Osteocyte (in vitro differentiated cells): ENCODE measurements at regions not wholly inside any gene's neighbourhood (a gene's known extent, or its start where the extent isn't known, plus 50 kb on each side); places are given as distances from the start of the nearest gene placed in this dataset.
"Not testable (repeated sequence)": the region's sequence is repeated elsewhere in the genome, so short reads cannot be mapped to it uniquely, and the experiment has no call there.

Experiments used
- DNase-seq: peaks from one replicate; pipeline ENCODE4 v3.0.0; 2021; ENCODE audit warnings: mixed read lengths; ENCODE audit not compliant: unreplicated experiment; ENCODE audit errors: extremely low spot score
- H3K27ac Mint-ChIP-seq: one replicate; pipeline ENCODE4 v1.8.0; 2021; ENCODE audit warnings: mild to moderate bottlenecking, mixed read lengths; ENCODE audit not compliant: unreplicated experiment
- H3K27me3 Mint-ChIP-seq: one replicate; pipeline ENCODE4 v1.8.0; 2021; ENCODE audit warnings: mixed read lengths; ENCODE audit not compliant: unreplicated experiment
- H3K36me3 Mint-ChIP-seq: one replicate; pipeline ENCODE4 v1.8.0; 2021; ENCODE audit warnings: mixed read lengths; ENCODE audit not compliant: unreplicated experiment
- H3K4me1 Mint-ChIP-seq: one replicate; pipeline ENCODE4 v1.8.0; 2021; ENCODE audit warnings: mixed read lengths; ENCODE audit not compliant: unreplicated experiment
- H3K4me3 Mint-ChIP-seq: one replicate; pipeline ENCODE4 v1.8.0; 2021; ENCODE audit warnings: mild to moderate bottlenecking, moderate library complexity, mixed read lengths; ENCODE audit not compliant: unreplicated experiment
- H3K9me3 Mint-ChIP-seq: one replicate; pipeline ENCODE4 v1.8.0; 2021; ENCODE audit warnings: mixed read lengths; ENCODE audit not compliant: unreplicated experiment
- TF ChIP-seq, protein P1 (sequence below): fragments of 200-600 bp; sonication (generic); IDR thresholded peaks from 2 replicates; pipeline ENCODE4 v1.5.0; 2021; ENCODE audit warnings: antibody characterized with exemption, mild to moderate bottlenecking, moderate library complexity

DNA sequence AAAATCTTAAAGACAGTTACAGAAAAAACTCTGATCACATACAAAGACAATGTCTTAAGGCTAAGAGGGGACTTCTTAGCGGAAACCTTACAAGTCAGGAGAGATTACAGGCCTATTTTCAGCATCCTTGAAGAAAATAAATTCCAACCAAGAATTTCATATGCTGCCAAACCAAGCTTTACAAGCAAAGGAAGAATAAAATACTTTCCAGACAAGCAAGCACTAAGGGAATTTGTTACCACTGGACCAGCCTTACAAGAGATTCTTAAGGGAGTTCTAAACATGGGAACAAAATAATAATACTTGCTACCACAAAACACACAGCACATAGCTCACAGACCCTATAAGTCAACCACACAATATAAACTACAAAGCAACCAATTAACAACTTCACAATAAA, 255.8 kb upstream of the ZFP42 start:
- H3K36me3 Mint-ChIP-seq: no peaks in the 10 kb centered on the region
- peaks cover 25% of the 10 kb centered on the region for H3K9me3 Mint-ChIP-seq
- no peak for DNase-seq
- TF ChIP-seq, protein P1, sequence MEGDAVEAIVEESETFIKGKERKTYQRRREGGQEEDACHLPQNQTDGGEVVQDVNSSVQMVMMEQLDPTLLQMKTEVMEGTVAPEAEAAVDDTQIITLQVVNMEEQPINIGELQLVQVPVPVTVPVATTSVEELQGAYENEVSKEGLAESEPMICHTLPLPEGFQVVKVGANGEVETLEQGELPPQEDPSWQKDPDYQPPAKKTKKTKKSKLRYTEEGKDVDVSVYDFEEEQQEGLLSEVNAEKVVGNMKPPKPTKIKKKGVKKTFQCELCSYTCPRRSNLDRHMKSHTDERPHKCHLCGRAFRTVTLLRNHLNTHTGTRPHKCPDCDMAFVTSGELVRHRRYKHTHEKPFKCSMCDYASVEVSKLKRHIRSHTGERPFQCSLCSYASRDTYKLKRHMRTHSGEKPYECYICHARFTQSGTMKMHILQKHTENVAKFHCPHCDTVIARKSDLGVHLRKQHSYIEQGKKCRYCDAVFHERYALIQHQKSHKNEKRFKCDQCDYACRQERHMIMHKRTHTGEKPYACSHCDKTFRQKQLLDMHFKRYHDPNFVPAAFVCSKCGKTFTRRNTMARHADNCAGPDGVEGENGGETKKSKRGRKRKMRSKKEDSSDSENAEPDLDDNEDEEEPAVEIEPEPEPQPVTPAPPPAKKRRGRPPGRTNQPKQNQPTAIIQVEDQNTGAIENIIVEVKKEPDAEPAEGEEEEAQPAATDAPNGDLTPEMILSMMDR: no peak
- no peaks in the 10 kb centered on the region for H3K27me3 Mint-ChIP-seq
- no peak overlapping the region for H3K4me3 Mint-ChIP-seq
- H3K4me1 Mint-ChIP-seq: no peaks in the 10 kb centered on the region
- H3K27ac Mint-ChIP-seq: no peak overlapping the region

DNA sequence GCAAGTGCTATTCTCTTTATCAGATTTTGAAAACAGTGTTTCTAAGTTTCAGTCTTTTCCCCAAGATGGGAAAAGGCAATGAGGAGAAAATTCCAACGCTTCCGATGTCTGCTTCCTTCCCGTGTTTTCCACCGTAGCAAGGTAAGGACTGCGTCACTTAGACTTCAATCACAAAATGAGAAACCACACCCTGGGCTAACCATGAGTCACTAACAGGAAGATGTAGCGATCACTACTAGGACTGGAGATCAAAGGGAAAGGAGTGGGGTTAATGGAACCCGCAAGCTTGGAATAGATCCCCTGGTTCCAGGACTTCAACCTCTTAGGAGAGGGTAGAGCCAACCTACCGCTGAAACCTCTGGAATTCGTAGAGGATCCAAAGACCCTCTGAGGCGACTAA, 250.7 kb upstream of the ZFP42 start:
- Mint-ChIP-seq H3K4me1 (no peaks in the 10 kb centered on the region), H3K4me3 (no peak overlapping the region)

DNA sequence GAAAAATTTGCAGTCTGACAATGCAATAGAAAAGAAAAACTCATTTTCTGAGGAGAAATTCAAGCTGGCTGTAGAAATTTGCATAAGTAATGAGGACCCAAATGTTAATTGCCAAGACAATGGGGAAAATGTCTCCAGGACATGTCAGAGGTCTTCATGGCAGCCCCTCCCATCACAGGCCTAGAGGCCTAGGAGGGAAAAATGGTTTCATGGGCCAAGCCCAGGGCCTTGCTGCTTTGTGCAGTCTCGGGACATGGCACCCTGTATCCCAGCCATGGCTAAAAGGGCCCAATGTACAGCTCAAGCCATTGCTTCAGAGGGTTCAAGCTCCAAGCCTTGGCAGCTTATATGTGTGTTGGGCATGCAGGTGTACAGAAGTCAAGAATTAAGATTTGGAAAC, 244.9 kb upstream of the ZFP42 start:
- H3K27ac Mint-ChIP-seq, H3K9me3 Mint-ChIP-seq, H3K27me3 Mint-ChIP-seq, DNase-seq, H3K36me3 Mint-ChIP-seq, H3K4me3 Mint-ChIP-seq, H3K4me1 Mint-ChIP-seq: not testable (repeated sequence)

More for the DNA sequence above, 250.7 kb upstream of the ZFP42 start:
- Mint-ChIP-seq H3K36me3 (no peaks in the 10 kb centered on the region), H3K27me3 (no peaks in the 10 kb centered on the region), H3K27ac (no peak overlapping the region), H3K9me3 (peaks cover 20% of the 10 kb centered on the region)
- DNase-seq: no peak
- TF ChIP-seq, protein P1: no peak

GRCh38 chr4:187767158-187767557, 228.4 kb upstream of the ZFP42 start:
- Mint-ChIP-seq H3K4me3 (no peak overlapping the region), H3K27me3 (no peaks in the 10 kb centered on the region), H3K9me3 (no peaks in the 10 kb centered on the region), H3K27ac (no peak overlapping the region), H3K36me3 (no peaks in the 10 kb centered on the region), H3K4me1 (no peaks in the 10 kb centered on the region)
- DNase-seq: no peak
- TF ChIP-seq, protein P1: no peak

DNA sequence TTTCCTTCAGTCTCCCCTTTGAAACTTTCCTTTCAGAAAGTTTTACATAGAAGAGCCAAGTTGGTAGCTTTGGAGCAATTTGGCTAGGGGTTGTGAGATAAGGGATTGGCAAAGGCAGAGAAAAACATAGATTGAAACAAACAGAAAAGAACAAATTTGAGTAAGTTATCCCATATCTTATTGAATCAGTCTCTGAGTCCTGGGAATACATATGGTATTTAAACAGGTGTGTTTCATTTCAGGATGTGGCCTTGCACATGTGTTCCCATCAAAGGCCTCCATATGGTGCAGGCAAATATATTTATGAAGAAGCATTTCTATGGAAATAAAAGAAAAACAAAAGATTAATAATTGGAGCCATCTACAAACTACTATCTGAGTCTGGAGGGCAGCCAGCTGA, 227.9 kb upstream of the ZFP42 start:
- H3K27ac Mint-ChIP-seq: no peak overlapping the region
- no peaks in the 10 kb centered on the region for H3K36me3 Mint-ChIP-seq
- no peak for DNase-seq
- TF ChIP-seq, protein P1: no peak
- no peaks in the 10 kb centered on the region for H3K4me1 Mint-ChIP-seq
- no peaks in the 10 kb centered on the region for H3K27me3 Mint-ChIP-seq
- H3K4me3 Mint-ChIP-seq: no peak overlapping the region
- H3K9me3 Mint-ChIP-seq: no peaks in the 10 kb centered on the region

DNA sequence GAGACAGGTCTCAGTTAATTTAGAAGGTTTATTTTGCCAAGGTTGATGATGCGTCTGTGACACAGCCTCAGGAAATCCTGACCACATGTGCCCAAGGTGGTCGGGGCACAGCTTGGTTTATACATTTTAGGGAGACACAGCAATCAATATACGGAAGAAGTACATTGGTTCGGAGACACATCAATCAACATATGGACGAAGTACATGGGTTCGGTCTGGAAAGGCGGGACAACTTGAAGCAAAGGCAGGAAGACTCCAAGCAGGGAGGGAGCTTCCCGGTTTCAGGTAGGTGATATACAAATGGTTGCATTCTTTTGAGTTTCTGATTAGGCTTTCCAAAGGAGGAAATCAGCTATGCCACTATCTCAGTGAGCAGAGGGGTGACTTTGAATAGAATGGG, 225.2 kb upstream of the ZFP42 start:
- DNase-seq: no peak
- H3K9me3 Mint-ChIP-seq: no peaks in the 10 kb centered on the region
- H3K27ac Mint-ChIP-seq: no peak overlapping the region
- TF ChIP-seq, protein P1: no peak
- no peaks in the 10 kb centered on the region for H3K36me3 Mint-ChIP-seq
- no peaks in the 10 kb centered on the region for H3K27me3 Mint-ChIP-seq
- H3K4me1 Mint-ChIP-seq: peaks cover 7% of the 10 kb centered on the region
- H3K4me3 Mint-ChIP-seq: no peak overlapping the region
